HEK293 (cell line): ENCODE measurements at regions not wholly inside any gene's neighbourhood (a gene's known extent, or its start where the extent isn't known, plus 50 kb on each side); places are given as distances from the start of the nearest gene placed in this dataset.

ENCODE experiments used
- CTCF ChIA-PET: fragments of 350-600 bp; formaldehyde crosslinking; extraction: SDS; loops from one replicate; lab custom pipeline; 2021; ENCODE audit warnings: antibody characterized with exemption; lab: Yijun Ruan, JAX
- POLR2A ChIA-PET: fragments of 300-600 bp; formaldehyde crosslinking; extraction: SDS; loops from one replicate; lab custom pipeline; 2020; ENCODE audit warnings: antibody characterized with exemption, inconsistent platforms; lab: Yijun Ruan, JAX
- H3K27ac ChIP-seq: fragments of 200-500 bp; sonication (Bioruptor generic); 2 replicates; pipeline ENCODE4 v1.5.1; 2014; ENCODE audit warnings: low read depth, low read length, control low read depth, inconsistent platforms; ENCODE audit errors: extremely low read depth
- H3K36me3 ChIP-seq, 2 experiments: fragments of 200-500 bp in 1 of 2; sonication (Bioruptor generic) in 1 of 2; 1 replicate in 1 of 2; 2 replicates in 1 of 2; pipeline ENCODE4 v1.5.1; 2014 to 2017; ENCODE audit warnings: inconsistent platforms in 2 of 2, low read length in 2 of 2; ENCODE audit not compliant: control insufficient read depth in 2 of 2, insufficient read depth in 1 of 2
- H3K4me1 ChIP-seq: fragments of 200-500 bp; sonication (Bioruptor generic); 2 replicates; pipeline ENCODE4 v1.5.1; 2014; ENCODE audit warnings: mild to moderate bottlenecking, low read length, inconsistent platforms; ENCODE audit not compliant: control insufficient read depth, insufficient read depth
- H3K4me3 ChIP-seq: 2 replicates; pipeline ENCODE4 v1.5.1; 2011; ENCODE audit warnings: low read depth, mild to moderate bottlenecking, control low read depth, low read length, moderate library complexity
- H3K9me3 ChIP-seq: fragments of 200-500 bp; sonication (Bioruptor generic); 2 replicates; pipeline ENCODE4 v1.5.1; 2014; ENCODE audit warnings: low read depth, low read length, inconsistent platforms; ENCODE audit not compliant: control insufficient read depth, insufficient read depth
- BCL11B ChIP-seq: fragments of 450-650 bp; formaldehyde crosslinking; IDR thresholded peaks from 2 replicates; pipeline ENCODE4 v1.5.1; 2016; ENCODE audit warnings: low read depth, missing biosample characterization, missing genetic modification characterization
- KLF1 ChIP-seq: fragments of 450-650 bp; formaldehyde crosslinking; IDR thresholded peaks from 2 replicates; pipeline ENCODE4 v1.5.1; 2016; ENCODE audit warnings: missing biosample characterization, missing genetic modification characterization
- WT1 ChIP-seq: fragments of 450-650 bp; formaldehyde crosslinking; IDR thresholded peaks from 2 replicates; pipeline ENCODE4 v1.5.1; 2016; ENCODE audit warnings: missing biosample characterization, missing genetic modification characterization
- ZNF10 ChIP-seq: fragments of 450-650 bp; formaldehyde crosslinking; IDR thresholded peaks from 2 replicates; pipeline ENCODE4 v1.5.1; 2017; ENCODE audit warnings: missing biosample characterization, missing genetic modification characterization
- ZNF16 ChIP-seq: fragments of 450-650 bp; formaldehyde crosslinking; IDR thresholded peaks from 2 replicates; pipeline ENCODE4 v1.5.1; 2016; ENCODE audit warnings: low read depth, missing biosample characterization, missing genetic modification characterization
- ZNF175 ChIP-seq: fragments of 450-650 bp; formaldehyde crosslinking; IDR thresholded peaks from 2 replicates; pipeline ENCODE4 v1.5.1; 2016; ENCODE audit warnings: missing biosample characterization, missing genetic modification characterization
- ZNF184 ChIP-seq: fragments of 450-650 bp; IDR thresholded peaks from 2 replicates; pipeline ENCODE4 v1.5.1; 2018; ENCODE audit warnings: missing biosample characterization, mild to moderate bottlenecking, missing genetic modification characterization
- ZNF202 ChIP-seq: fragments of 450-650 bp; formaldehyde crosslinking; IDR thresholded peaks from 2 replicates; pipeline ENCODE4 v1.5.1; 2016; ENCODE audit warnings: missing biosample characterization, missing genetic modification characterization, borderline replicate concordance
- ZNF24 ChIP-seq: fragments of 450-650 bp; formaldehyde crosslinking; IDR thresholded peaks from 2 replicates; pipeline ENCODE4 v1.5.1; 2016; ENCODE audit warnings: missing biosample characterization, missing genetic modification characterization
- ZNF248 ChIP-seq: fragments of 450-650 bp; formaldehyde crosslinking; IDR thresholded peaks from 2 replicates; pipeline ENCODE4 v1.5.1; 2017; ENCODE audit warnings: missing biosample characterization, missing genetic modification characterization
- ZNF311 ChIP-seq: fragments of 450-650 bp; formaldehyde crosslinking; IDR thresholded peaks from 2 replicates; pipeline ENCODE4 v1.5.1; 2017; ENCODE audit warnings: missing biosample characterization, missing genetic modification characterization, borderline replicate concordance
- ZNF473 ChIP-seq: fragments of 450-650 bp; formaldehyde crosslinking; IDR thresholded peaks from 2 replicates; pipeline ENCODE4 v1.5.1; 2017; ENCODE audit warnings: missing biosample characterization, missing genetic modification characterization
- ZNF585B ChIP-seq: fragments of 450-650 bp; formaldehyde crosslinking; IDR thresholded peaks from 2 replicates; pipeline ENCODE4 v1.5.1; 2016; ENCODE audit warnings: missing biosample characterization, missing genetic modification characterization
- ZNF621 ChIP-seq: fragments of 450-650 bp; formaldehyde crosslinking; IDR thresholded peaks from 2 replicates; pipeline ENCODE4 v1.5.1; 2017; ENCODE audit warnings: missing biosample characterization, missing genetic modification characterization
- ZNF660 ChIP-seq: fragments of 450-650 bp; IDR thresholded peaks from 2 replicates; pipeline ENCODE4 v1.5.1; 2018; ENCODE audit warnings: missing biosample characterization, mild to moderate bottlenecking, missing genetic modification characterization
- ZNF791 ChIP-seq: fragments of 450-650 bp; formaldehyde crosslinking; IDR thresholded peaks from 2 replicates; pipeline ENCODE4 v1.5.1; 2016; ENCODE audit warnings: missing biosample characterization, missing genetic modification characterization
- TF ChIP-seq, protein P1 (sequence below): fragments of 450-650 bp; formaldehyde crosslinking; IDR thresholded peaks from 2 replicates; pipeline ENCODE4 v1.5.1; 2016; ENCODE audit warnings: missing biosample characterization, missing genetic modification characterization
- TF ChIP-seq, protein P2 (sequence below): sonication (generic); formaldehyde crosslinking; IDR thresholded peaks from 2 replicates; pipeline ENCODE4 v1.8.1; 2022; ENCODE audit warnings: mild to moderate bottlenecking, moderate library complexity, missing genetic modification reagents
- TF ChIP-seq, protein P3 (sequence below): fragments of 450-650 bp; formaldehyde crosslinking; IDR thresholded peaks from 2 replicates; pipeline ENCODE4 v1.5.1; 2016; ENCODE audit warnings: missing biosample characterization, missing genetic modification characterization, borderline replicate concordance
- TF ChIP-seq, protein P4 (sequence below): fragments of 450-650 bp; formaldehyde crosslinking; IDR thresholded peaks from 2 replicates; pipeline ENCODE4 v1.5.1; 2016; ENCODE audit warnings: missing biosample characterization, missing genetic modification characterization
- TF ChIP-seq, protein P5 (sequence below): fragments of 450-650 bp; formaldehyde crosslinking; IDR thresholded peaks from 2 replicates; pipeline ENCODE4 v1.5.1; 2017; ENCODE audit warnings: missing biosample characterization, missing genetic modification characterization
- TF ChIP-seq, protein P6 (sequence below): fragments of 450-650 bp; formaldehyde crosslinking; IDR thresholded peaks from 2 replicates; pipeline ENCODE4 v1.5.1; 2016; ENCODE audit warnings: missing biosample characterization, missing genetic modification characterization

DNA sequence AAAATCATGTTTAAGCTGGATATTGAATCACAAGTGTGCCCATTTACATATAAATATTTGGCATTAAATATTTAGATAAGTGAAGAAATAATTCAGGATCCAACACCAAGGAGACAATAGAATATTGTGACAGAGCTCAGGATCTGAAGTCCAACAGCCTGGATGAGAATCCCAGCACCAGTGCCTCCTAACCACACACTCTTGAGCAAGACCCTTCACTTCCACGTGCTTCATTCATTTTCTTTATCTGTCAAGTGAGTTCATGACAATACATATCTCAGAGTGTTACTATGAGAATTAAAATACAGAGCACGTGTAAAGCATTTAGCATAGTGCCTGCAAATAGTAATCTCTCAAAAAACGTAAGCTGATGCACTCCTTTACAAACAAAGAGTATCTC is 78.4 kb upstream of the IKZF1 start (continued):
- TF ChIP-seq, protein P1, sequence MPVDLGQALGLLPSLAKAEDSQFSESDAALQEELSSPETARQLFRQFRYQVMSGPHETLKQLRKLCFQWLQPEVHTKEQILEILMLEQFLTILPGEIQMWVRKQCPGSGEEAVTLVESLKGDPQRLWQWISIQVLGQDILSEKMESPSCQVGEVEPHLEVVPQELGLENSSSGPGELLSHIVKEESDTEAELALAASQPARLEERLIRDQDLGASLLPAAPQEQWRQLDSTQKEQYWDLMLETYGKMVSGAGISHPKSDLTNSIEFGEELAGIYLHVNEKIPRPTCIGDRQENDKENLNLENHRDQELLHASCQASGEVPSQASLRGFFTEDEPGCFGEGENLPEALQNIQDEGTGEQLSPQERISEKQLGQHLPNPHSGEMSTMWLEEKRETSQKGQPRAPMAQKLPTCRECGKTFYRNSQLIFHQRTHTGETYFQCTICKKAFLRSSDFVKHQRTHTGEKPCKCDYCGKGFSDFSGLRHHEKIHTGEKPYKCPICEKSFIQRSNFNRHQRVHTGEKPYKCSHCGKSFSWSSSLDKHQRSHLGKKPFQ (tag by site-specific recombination), result no peak
- no peak for TF ChIP-seq ZNF16
- TF ChIP-seq ZNF473 (tag by site-specific recombination), result no peak
- no peak for TF ChIP-seq KLF1
- TF ChIP-seq ZNF24 (tag by site-specific recombination), result no peak
- no peak for TF ChIP-seq ZNF248 (tag by site-specific recombination)
- no peak for TF ChIP-seq ZNF184 (tag by site-specific recombination)
- no peak for TF ChIP-seq WT1 (tag by site-specific recombination)
- no peak for TF ChIP-seq ZNF10 (tag by site-specific recombination)
- no peak for TF ChIP-seq ZNF311 (tag by site-specific recombination)
- TF ChIP-seq, protein P2, sequence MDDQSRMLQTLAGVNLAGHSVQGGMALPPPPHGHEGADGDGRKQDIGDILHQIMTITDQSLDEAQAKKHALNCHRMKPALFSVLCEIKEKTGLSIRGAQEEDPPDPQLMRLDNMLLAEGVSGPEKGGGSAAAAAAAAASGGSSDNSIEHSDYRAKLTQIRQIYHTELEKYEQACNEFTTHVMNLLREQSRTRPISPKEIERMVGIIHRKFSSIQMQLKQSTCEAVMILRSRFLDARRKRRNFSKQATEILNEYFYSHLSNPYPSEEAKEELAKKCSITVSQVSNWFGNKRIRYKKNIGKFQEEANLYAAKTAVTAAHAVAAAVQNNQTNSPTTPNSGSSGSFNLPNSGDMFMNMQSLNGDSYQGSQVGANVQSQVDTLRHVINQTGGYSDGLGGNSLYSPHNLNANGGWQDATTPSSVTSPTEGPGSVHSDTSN, result no peak
- TF ChIP-seq BCL11B (tag by site-specific recombination), result no peak

GRCh38 chr7:50221433-50221832 is 83.1 kb upstream of the IKZF1 start:
- no peaks in the 10 kb centered on the region for H3K36me3 ChIP-seq
- POLR2A ChIA-PET, result no interaction called here
- H3K9me3 ChIP-seq, result no peaks in the 10 kb centered on the region
- no peak overlapping the region for H3K4me3 ChIP-seq
- CTCF ChIA-PET, result interaction anchor here (1.0 kb wide), 2 partner anchors 8 to 53 kb away, joined by 3 read pairs; no protein-coding TSS in a partner anchor
- H3K27ac ChIP-seq, result no peak overlapping the region
- no peaks in the 10 kb centered on the region for H3K4me1 ChIP-seq
- TF ChIP-seq, protein P3, sequence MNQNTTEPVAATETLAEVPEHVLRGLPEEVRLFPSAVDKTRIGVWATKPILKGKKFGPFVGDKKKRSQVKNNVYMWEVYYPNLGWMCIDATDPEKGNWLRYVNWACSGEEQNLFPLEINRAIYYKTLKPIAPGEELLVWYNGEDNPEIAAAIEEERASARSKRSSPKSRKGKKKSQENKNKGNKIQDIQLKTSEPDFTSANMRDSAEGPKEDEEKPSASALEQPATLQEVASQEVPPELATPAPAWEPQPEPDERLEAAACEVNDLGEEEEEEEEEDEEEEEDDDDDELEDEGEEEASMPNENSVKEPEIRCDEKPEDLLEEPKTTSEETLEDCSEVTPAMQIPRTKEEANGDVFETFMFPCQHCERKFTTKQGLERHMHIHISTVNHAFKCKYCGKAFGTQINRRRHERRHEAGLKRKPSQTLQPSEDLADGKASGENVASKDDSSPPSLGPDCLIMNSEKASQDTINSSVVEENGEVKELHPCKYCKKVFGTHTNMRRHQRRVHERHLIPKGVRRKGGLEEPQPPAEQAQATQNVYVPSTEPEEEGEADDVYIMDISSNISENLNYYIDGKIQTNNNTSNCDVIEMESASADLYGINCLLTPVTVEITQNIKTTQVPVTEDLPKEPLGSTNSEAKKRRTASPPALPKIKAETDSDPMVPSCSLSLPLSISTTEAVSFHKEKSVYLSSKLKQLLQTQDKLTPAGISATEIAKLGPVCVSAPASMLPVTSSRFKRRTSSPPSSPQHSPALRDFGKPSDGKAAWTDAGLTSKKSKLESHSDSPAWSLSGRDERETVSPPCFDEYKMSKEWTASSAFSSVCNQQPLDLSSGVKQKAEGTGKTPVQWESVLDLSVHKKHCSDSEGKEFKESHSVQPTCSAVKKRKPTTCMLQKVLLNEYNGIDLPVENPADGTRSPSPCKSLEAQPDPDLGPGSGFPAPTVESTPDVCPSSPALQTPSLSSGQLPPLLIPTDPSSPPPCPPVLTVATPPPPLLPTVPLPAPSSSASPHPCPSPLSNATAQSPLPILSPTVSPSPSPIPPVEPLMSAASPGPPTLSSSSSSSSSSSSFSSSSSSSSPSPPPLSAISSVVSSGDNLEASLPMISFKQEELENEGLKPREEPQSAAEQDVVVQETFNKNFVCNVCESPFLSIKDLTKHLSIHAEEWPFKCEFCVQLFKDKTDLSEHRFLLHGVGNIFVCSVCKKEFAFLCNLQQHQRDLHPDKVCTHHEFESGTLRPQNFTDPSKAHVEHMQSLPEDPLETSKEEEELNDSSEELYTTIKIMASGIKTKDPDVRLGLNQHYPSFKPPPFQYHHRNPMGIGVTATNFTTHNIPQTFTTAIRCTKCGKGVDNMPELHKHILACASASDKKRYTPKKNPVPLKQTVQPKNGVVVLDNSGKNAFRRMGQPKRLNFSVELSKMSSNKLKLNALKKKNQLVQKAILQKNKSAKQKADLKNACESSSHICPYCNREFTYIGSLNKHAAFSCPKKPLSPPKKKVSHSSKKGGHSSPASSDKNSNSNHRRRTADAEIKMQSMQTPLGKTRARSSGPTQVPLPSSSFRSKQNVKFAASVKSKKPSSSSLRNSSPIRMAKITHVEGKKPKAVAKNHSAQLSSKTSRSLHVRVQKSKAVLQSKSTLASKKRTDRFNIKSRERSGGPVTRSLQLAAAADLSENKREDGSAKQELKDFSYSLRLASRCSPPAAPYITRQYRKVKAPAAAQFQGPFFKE, result no peak
- no peak for TF ChIP-seq ZNF621 (tag by site-specific recombination)
- no peak for TF ChIP-seq ZNF660 (tag by site-specific recombination)
- TF ChIP-seq, protein P4, sequence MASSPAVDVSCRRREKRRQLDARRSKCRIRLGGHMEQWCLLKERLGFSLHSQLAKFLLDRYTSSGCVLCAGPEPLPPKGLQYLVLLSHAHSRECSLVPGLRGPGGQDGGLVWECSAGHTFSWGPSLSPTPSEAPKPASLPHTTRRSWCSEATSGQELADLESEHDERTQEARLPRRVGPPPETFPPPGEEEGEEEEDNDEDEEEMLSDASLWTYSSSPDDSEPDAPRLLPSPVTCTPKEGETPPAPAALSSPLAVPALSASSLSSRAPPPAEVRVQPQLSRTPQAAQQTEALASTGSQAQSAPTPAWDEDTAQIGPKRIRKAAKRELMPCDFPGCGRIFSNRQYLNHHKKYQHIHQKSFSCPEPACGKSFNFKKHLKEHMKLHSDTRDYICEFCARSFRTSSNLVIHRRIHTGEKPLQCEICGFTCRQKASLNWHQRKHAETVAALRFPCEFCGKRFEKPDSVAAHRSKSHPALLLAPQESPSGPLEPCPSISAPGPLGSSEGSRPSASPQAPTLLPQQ (tag by site-specific recombination), result no peak
- no peak for TF ChIP-seq ZNF202 (tag by site-specific recombination)
- TF ChIP-seq ZNF585B, result no peak
- TF ChIP-seq ZNF791 (tag by site-specific recombination), result no peak
- TF ChIP-seq, protein P5, sequence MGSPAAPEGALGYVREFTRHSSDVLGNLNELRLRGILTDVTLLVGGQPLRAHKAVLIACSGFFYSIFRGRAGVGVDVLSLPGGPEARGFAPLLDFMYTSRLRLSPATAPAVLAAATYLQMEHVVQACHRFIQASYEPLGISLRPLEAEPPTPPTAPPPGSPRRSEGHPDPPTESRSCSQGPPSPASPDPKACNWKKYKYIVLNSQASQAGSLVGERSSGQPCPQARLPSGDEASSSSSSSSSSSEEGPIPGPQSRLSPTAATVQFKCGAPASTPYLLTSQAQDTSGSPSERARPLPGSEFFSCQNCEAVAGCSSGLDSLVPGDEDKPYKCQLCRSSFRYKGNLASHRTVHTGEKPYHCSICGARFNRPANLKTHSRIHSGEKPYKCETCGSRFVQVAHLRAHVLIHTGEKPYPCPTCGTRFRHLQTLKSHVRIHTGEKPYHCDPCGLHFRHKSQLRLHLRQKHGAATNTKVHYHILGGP (tag by site-specific recombination), result no peak
- no peak for TF ChIP-seq ZNF175
- TF ChIP-seq, protein P6, sequence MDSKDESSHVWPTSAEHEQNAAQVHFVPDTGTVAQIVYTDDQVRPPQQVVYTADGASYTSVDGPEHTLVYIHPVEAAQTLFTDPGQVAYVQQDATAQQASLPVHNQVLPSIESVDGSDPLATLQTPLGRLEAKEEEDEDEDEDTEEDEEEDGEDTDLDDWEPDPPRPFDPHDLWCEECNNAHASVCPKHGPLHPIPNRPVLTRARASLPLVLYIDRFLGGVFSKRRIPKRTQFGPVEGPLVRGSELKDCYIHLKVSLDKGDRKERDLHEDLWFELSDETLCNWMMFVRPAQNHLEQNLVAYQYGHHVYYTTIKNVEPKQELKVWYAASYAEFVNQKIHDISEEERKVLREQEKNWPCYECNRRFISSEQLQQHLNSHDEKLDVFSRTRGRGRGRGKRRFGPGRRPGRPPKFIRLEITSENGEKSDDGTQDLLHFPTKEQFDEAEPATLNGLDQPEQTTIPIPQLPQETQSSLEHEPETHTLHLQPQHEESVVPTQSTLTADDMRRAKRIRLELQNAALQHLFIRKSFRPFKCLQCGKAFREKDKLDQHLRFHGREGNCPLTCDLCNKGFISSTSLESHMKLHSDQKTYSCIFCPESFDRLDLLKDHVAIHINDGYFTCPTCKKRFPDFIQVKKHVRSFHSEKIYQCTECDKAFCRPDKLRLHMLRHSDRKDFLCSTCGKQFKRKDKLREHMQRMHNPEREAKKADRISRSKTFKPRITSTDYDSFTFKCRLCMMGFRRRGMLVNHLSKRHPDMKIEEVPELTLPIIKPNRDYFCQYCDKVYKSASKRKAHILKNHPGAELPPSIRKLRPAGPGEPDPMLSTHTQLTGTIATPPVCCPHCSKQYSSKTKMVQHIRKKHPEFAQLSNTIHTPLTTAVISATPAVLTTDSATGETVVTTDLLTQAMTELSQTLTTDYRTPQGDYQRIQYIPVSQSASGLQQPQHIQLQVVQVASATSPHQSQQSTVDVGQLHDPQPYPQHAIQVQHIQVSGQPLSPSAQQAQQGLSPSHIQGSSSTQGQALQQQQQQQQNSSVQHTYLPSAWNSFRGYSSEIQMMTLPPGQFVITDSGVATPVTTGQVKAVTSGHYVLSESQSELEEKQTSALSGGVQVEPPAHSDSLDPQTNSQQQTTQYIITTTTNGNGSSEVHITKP, result no peak
